Activated CD4-positive, alpha-beta T cell treated with anti-CD3 and anti-CD28 coated beads, Interleukin-2, Interleukin-4, amounts not matched to agents 100 ng/mL and 50 ng/mL, durations not matched to agents 16 hours and 8 hours (primary cell): ENCODE measurements at regions not wholly inside any gene's neighbourhood (a gene's known extent, or its start where the extent isn't known, plus 50 kb on each side); places are given as distances from the start of the nearest gene placed in this dataset.

Experiments used
- DNase-seq: peaks from one replicate; pipeline ENCODE4 v3.0.0-alpha.2; 2020; ENCODE audit warnings: low spot score

GRCh38 chr3:5270666-5271371 lies 83.3 kb downstream of the EDEM1 start:
- DNase-seq: no peak

- no peak for DNase-seq
Measured at GRCh38 chr3:5271372-5271683, 83.8 kb downstream of the EDEM1 start.

- DNase-seq: no peak
Measured at GRCh38 chr3:5272387-5272786, 84.9 kb downstream of the EDEM1 start.

GRCh38 chr3:5274091-5274490 lies 86.6 kb downstream of the EDEM1 start:
- no peak for DNase-seq

- DNase-seq: no peak
Measured at GRCh38 chr3:5275529-5275928, 88.0 kb downstream of the EDEM1 start.

GRCh38 chr3:5276934-5277333 lies 89.4 kb downstream of the EDEM1 start:
- DNase-seq: no peak

- no peak for DNase-seq
Measured at GRCh38 chr3:5277612-5278236, 90.2 kb downstream of the EDEM1 start.

GRCh38 chr3:5278666-5279065 lies 91.2 kb downstream of the EDEM1 start:
- DNase-seq: no peak

- DNase-seq: no peak
Measured at GRCh38 chr3:5282703-5283102, 95.2 kb downstream of the EDEM1 start.

- no peak for DNase-seq
Measured at GRCh38 chr3:5285439-5285838, 97.9 kb downstream of the EDEM1 start.

GRCh38 chr3:5290915-5291314 lies 103.4 kb downstream of the EDEM1 start:
- DNase-seq: no peak

GRCh38 chr3:5292512-5292911 lies 105.0 kb downstream of the EDEM1 start:
- DNase-seq: no peak

GRCh38 chr3:5293207-5293606 lies 105.7 kb downstream of the EDEM1 start:
- DNase-seq: no peak

GRCh38 chr3:5294356-5294755 lies 106.8 kb downstream of the EDEM1 start:
- no peak for DNase-seq

GRCh38 chr3:5295191-5295690 lies 107.7 kb downstream of the EDEM1 start:
- DNase-seq: no peak

- DNase-seq: no peak
Measured at GRCh38 chr3:5296362-5296761, 108.9 kb downstream of the EDEM1 start.

- no peak for DNase-seq
Measured at GRCh38 chr3:5297895-5298294, 110.4 kb downstream of the EDEM1 start.

GRCh38 chr3:5298453-5298852 lies 110.9 kb downstream of the EDEM1 start:
- DNase-seq: peak; percentile 17

- DNase-seq: no peak
Measured at GRCh38 chr3:5299161-5299560, 111.7 kb downstream of the EDEM1 start.

GRCh38 chr3:5300638-5301037 lies 113.1 kb downstream of the EDEM1 start:
- DNase-seq: no peak

GRCh38 chr3:5301651-5302297 lies 114.3 kb downstream of the EDEM1 start:
- DNase-seq: no peak

GRCh38 chr3:5302661-5303060 lies 115.2 kb downstream of the EDEM1 start:
- DNase-seq: no peak

GRCh38 chr3:5304188-5304587 lies 116.7 kb downstream of the EDEM1 start:
- no peak for DNase-seq
